CD8-positive, alpha-beta memory T cell (primary cell): ENCODE measurements at regions not wholly inside any gene's neighbourhood (a gene's known extent, or its start where the extent isn't known, plus 50 kb on each side); places are given as distances from the start of the nearest gene placed in this dataset.

Experiments used
- CTCF ChIA-PET: fragments of 350-600 bp; sonication (Branson Sonifier 250); formaldehyde crosslinking; loops from one replicate; lab custom pipeline; 2021; ENCODE audit warnings: antibody characterized with exemption; lab: Charles Lee
- POLR2A ChIA-PET: fragments of 350-600 bp; sonication (Branson Sonifier 250); formaldehyde crosslinking; loops from one replicate; lab custom pipeline; 2021; ENCODE audit warnings: antibody characterized with exemption; lab: Charles Lee
- DNase-seq, 5 donors: peaks; one replicate each; pipeline versions ENCODE4 v3.0.0 to v3.0.0-alpha.2; 2020 to 2022; ENCODE audit warnings: mixed read lengths in 1 of 5
- H3K27ac ChIP-seq: one replicate; pipeline ENCODE4 v1.7.0; 2013; ENCODE audit warnings: low read depth, mild to moderate bottlenecking, low read length, moderate library complexity
- H3K27me3 ChIP-seq: 2 replicates; pipeline ENCODE4 v1.7.0; 2013; ENCODE audit warnings: low read length, mild to moderate bottlenecking; ENCODE audit not compliant: insufficient read depth, poor library complexity, severe bottlenecking
- H3K36me3 ChIP-seq: 2 replicates; pipeline ENCODE4 v1.7.0; 2013; ENCODE audit warnings: mild to moderate bottlenecking, low read length, moderate library complexity; ENCODE audit not compliant: insufficient read depth
- H3K4me1 ChIP-seq: 2 replicates; pipeline ENCODE4 v1.7.0; 2013; ENCODE audit warnings: mild to moderate bottlenecking, low read length, moderate library complexity; ENCODE audit not compliant: insufficient read depth
- H3K4me3 ChIP-seq: 2 replicates; pipeline ENCODE4 v1.7.0; 2013; ENCODE audit warnings: mild to moderate bottlenecking, low read length
- H3K9me3 ChIP-seq: 2 replicates; pipeline ENCODE4 v1.7.0; 2013; ENCODE audit warnings: mild to moderate bottlenecking, low read length
- H3K27ac Mint-ChIP-seq, 8 donors: one replicate each; pipeline ENCODE4 v1.8.0; 2020 to 2021; ENCODE audit warnings: mixed read lengths in 8 of 8, mild to moderate bottlenecking in 6 of 8, inconsistent platforms in 3 of 8, moderate library complexity in 3 of 8
- H3K27me3 Mint-ChIP-seq, 2 donors: one replicate each; pipeline ENCODE4 v1.8.0; 2020 to 2021; ENCODE audit warnings: mixed read lengths in 2 of 2, mild to moderate bottlenecking in 1 of 2, moderate library complexity in 1 of 2
- H3K36me3 Mint-ChIP-seq, 3 donors: one replicate each; pipeline ENCODE4 v1.8.0; 2020 to 2021; ENCODE audit warnings: mixed read lengths in 3 of 3, inconsistent platforms in 1 of 3, mild to moderate bottlenecking in 1 of 3
- H3K4me1 Mint-ChIP-seq, 3 donors: one replicate each; pipeline ENCODE4 v1.8.0; 2020 to 2021; ENCODE audit warnings: mixed read lengths in 3 of 3, inconsistent platforms in 1 of 3, mild to moderate bottlenecking in 1 of 3
- H3K4me3 Mint-ChIP-seq, 7 donors: one replicate each; pipeline ENCODE4 v1.8.0; 2020 to 2021; ENCODE audit warnings: mixed read lengths in 7 of 7, mild to moderate bottlenecking in 6 of 7, moderate library complexity in 4 of 7, inconsistent platforms in 2 of 7
- H3K9me3 Mint-ChIP-seq, 5 donors: one replicate each; pipeline ENCODE4 v1.8.0; 2020 to 2022; ENCODE audit warnings: mixed read lengths in 5 of 5, mild to moderate bottlenecking in 3 of 5, moderate library complexity in 2 of 5, inconsistent platforms in 1 of 5

DNA sequence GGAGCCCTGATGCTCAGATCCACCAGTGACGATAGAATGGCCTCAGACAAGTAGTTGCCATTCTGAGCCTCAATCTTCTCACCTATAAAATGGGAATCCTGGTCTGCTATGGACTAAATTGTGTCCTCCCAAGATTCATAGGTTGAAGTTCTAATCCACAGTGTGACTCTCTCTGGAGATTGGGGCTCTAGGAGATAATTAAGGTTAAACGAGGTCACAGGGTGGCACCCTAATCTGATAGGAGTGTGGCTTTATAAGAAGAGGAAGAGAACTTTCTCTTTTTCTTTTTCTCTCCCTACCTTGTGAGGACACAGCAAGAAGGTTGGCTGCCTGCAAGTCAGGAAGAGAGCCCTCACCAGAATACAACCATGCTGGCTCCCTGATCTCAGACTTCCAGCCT, 214.1 kb downstream of the KATNAL1 start:
- CTCF ChIA-PET: no interaction called here

DNA sequence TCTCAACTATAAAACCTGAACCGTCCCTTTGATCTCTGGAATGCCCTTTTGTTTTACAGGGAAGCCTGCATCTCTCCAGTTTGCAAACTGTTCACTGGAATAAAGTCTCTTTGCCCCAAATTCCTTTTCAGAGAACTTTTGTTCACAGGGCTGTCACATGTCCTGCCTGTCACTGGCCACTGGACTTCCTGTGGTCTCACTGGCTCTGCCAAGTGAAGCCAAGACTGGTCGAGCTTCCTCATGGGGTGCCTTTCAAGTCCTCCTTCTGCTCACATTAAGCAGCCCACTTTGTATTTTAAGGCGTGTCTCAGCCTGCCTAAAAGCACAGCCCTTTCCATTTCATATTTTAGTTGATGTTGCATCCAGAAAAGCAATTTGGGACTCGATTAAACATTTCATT, 215.7 kb downstream of the KATNAL1 start:
- Mint-ChIP-seq H3K36me3 (no peaks in the 10 kb centered on the region), H3K27ac (peak overlapping the region in 1 of 8 donors; percentile 69), H3K4me1 (no peaks in the 10 kb centered on the region), H3K27me3 (peaks cover 2 to 3% of the 10 kb centered on the region in 2 donors), H3K9me3 (no peaks in the 10 kb centered on the region), H3K4me3 (no peak overlapping the region)
- no peaks in the 10 kb centered on the region for H3K4me1 ChIP-seq
- H3K4me3 ChIP-seq: no peak overlapping the region
- ChIA-PET POLR2A (no interaction called here), CTCF (no interaction called here)
- H3K9me3 ChIP-seq: no peaks in the 10 kb centered on the region
- no peaks in the 10 kb centered on the region for H3K27me3 ChIP-seq
- no peaks in the 10 kb centered on the region for H3K36me3 ChIP-seq
- DNase-seq: no peak
- no peak overlapping the region for H3K27ac ChIP-seq

More for the DNA sequence above, 214.1 kb downstream of the KATNAL1 start:
- Histone ChIP-seq H3K36me3 (no peaks in the 10 kb centered on the region), H3K27me3 (no peaks in the 10 kb centered on the region), H3K9me3 (no peaks in the 10 kb centered on the region), H3K4me1 (no peaks in the 10 kb centered on the region), H3K4me3 (no peak overlapping the region), H3K27ac (no peak overlapping the region)
- no peaks in the 10 kb centered on the region for H3K9me3 Mint-ChIP-seq
- POLR2A ChIA-PET: no interaction called here
- H3K27me3 Mint-ChIP-seq: peaks cover 3% of the 10 kb centered on the region in 2 donors
- no peak overlapping the region for H3K27ac Mint-ChIP-seq
- no peak for DNase-seq
- no peaks in the 10 kb centered on the region for H3K4me1 Mint-ChIP-seq
- H3K36me3 Mint-ChIP-seq: no peaks in the 10 kb centered on the region
- H3K4me3 Mint-ChIP-seq: no peak overlapping the region

DNA sequence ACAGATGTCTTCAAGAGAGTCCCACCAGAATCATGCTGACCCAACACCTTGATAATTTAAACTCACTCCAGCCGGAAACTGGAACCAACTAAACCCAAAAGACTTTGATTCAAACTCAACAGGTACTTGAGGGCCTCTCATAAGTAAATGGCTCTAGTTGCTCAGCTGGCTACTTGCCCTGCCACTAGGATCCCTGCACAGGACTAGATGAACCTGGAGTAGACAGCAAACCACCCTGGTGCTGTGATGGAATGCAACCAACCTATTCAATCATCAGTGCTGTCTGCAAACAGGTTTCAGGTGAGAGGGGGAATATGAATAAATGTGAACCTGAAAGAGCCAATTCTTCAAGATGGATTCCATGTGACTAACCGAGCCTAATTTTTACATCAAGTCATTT, 216.3 kb downstream of the KATNAL1 start:
- CTCF ChIA-PET: interaction anchor here (1.0 kb wide), 1 partner anchor 41 kb away, joined by 3 read pairs; no protein-coding TSS in a partner anchor

DNA sequence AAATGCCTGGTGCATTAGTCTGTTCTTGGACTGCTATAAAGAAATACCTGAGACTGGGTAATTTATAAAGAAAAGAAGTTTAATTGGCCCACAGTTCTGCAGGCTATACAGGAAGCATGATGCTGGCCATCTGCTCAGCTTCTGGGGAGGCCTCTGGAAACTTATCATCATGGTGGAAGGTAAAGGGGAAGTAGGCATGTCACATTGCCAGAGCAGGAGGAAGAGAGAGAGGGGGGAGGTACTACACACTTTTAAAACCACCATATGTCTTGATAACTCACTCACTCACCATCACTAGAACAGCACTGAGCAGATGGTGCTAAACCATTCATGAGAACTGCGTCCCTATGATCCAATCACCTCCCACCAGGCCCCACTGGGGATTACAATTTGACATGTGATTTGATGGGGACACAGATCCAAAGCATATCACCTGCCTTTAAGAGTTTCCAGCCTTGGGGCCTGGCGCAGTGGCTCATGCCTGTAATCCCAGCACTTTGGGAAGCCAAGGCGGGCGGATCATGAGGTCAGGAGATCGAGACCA, 219.0 kb downstream of the KATNAL1 start:
- Histone ChIP-seq H3K4me3 (no peak overlapping the region), H3K27ac (no peak overlapping the region), H3K27me3 (no peaks in the 10 kb centered on the region), H3K9me3 (no peaks in the 10 kb centered on the region), H3K4me1 (no peaks in the 10 kb centered on the region), H3K36me3 (no peaks in the 10 kb centered on the region)
- POLR2A ChIA-PET: no interaction called here
- Mint-ChIP-seq H3K27ac (no peak overlapping the region), H3K4me1 (no peaks in the 10 kb centered on the region), H3K36me3 (no peaks in the 10 kb centered on the region), H3K27me3 (peaks cover 0 to 7% of the 10 kb centered on the region in 2 donors), H3K4me3 (no peak overlapping the region), H3K9me3 (no peaks in the 10 kb centered on the region)
- CTCF ChIA-PET: no interaction called here
- no peak for DNase-seq

More for the DNA sequence above, 216.3 kb downstream of the KATNAL1 start:
- Histone ChIP-seq H3K27me3 (no peaks in the 10 kb centered on the region), H3K9me3 (no peaks in the 10 kb centered on the region), H3K36me3 (no peaks in the 10 kb centered on the region), H3K27ac (no peak overlapping the region), H3K4me1 (no peaks in the 10 kb centered on the region), H3K4me3 (no peak overlapping the region)
- Mint-ChIP-seq H3K36me3 (no peaks in the 10 kb centered on the region), H3K4me1 (no peaks in the 10 kb centered on the region), H3K27me3 (peaks cover 0 to 2% of the 10 kb centered on the region in 2 donors), H3K4me3 (no peak overlapping the region), H3K9me3 (no peaks in the 10 kb centered on the region), H3K27ac (peak overlapping the region in 1 of 8 donors; percentile 26)
- POLR2A ChIA-PET: no interaction called here
- no peak for DNase-seq

DNA sequence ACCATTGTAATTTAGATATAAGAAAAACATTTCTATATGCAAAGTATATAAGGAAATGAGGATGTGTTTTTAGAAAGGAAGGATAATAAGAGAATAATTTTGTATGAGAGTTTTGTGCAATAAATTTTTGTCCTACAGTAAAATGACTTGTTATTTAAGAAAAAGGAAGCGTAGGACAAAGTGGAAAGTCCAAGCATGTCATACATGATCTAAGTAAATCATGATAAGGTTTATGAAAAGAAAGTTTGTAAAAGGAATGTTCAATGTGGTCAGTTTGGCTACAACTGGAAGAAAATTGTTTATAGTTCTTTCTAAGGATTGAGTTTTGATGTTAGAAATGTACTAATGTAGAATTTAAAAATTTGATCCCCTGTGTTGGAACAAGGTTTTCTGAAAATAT, 222.3 kb downstream of the KATNAL1 start:
- no peaks in the 10 kb centered on the region for H3K36me3 ChIP-seq
- Mint-ChIP-seq H3K36me3 (peaks cover 0 to 6% (median 0%) of the 10 kb centered on the region in 3 donors), H3K27me3 (peaks cover 2 to 7% of the 10 kb centered on the region in 2 donors), H3K27ac (no peak overlapping the region), H3K9me3 (no peaks in the 10 kb centered on the region), H3K4me1 (no peaks in the 10 kb centered on the region), H3K4me3 (no peak overlapping the region)
- H3K4me1 ChIP-seq: no peaks in the 10 kb centered on the region
- no peak overlapping the region for H3K4me3 ChIP-seq
- ChIA-PET CTCF (interaction anchor here (1.4 to 1.5 kb wide), 2 partner anchors 30 to 42 kb away, joined by 3 to 5 read pairs; no protein-coding TSS in a partner anchor), POLR2A (no interaction called here)
- no peak overlapping the region for H3K27ac ChIP-seq
- no peak for DNase-seq
- H3K27me3 ChIP-seq: no peaks in the 10 kb centered on the region
- no peaks in the 10 kb centered on the region for H3K9me3 ChIP-seq

DNA sequence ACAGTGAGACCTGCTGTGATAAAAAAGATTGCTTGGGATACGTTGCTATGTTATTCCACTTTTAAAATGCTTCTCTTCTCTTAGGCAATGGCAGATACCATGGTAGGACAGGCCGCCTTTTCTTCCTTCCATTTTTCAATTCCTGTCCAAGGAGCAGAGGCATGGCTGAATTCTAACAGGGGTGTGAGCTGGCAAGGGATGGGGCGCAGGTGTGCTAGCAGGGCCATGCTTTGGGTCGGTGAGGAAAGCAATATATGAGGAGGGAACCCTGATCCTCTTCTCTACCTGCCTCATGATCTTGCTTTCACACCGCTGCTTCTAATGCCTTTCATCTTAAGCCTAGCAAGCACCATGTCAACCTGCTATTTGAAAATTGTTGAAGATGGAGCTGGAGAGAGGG, 225.0 kb downstream of the KATNAL1 start:
- H3K27ac Mint-ChIP-seq: no peak overlapping the region
- Histone ChIP-seq H3K9me3 (no peaks in the 10 kb centered on the region), H3K4me1 (no peaks in the 10 kb centered on the region), H3K36me3 (no peaks in the 10 kb centered on the region), H3K4me3 (no peak overlapping the region), H3K27ac (no peak overlapping the region), H3K27me3 (no peaks in the 10 kb centered on the region)
- CTCF ChIA-PET: no interaction called here
- POLR2A ChIA-PET: no interaction called here
- no peaks in the 10 kb centered on the region for H3K9me3 Mint-ChIP-seq
- no peaks in the 10 kb centered on the region for H3K4me1 Mint-ChIP-seq
- H3K36me3 Mint-ChIP-seq: peaks cover 0 to 6% (median 0%) of the 10 kb centered on the region in 3 donors
- DNase-seq: no peak
- H3K27me3 Mint-ChIP-seq: peaks cover 3 to 7% of the 10 kb centered on the region in 2 donors
- no peak overlapping the region for H3K4me3 Mint-ChIP-seq

DNA sequence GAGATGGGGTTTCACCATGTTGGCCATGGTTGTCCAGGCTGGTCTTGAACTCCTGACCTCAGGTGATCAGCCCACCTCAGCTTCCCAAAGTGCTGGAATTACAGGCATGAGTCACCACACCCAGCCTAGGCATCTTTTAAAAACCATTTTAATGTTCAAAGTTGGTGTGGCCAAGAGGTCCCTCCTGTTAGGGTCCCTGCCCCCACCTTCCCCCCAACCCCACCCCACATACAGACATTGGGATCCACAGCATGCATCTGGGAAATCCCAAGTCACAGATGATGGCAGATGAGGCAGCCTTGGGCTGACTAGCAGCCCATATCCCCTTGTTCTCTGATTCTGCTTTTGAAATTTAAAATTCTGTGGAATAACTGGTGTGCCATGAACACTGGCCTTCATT, 226.0 kb downstream of the KATNAL1 start:
- Mint-ChIP-seq H3K4me3 (no peak overlapping the region), H3K27me3 (peaks cover 3 to 7% of the 10 kb centered on the region in 2 donors), H3K4me1 (no peaks in the 10 kb centered on the region), H3K36me3 (peaks cover 0 to 6% (median 0%) of the 10 kb centered on the region in 3 donors), H3K9me3 (no peaks in the 10 kb centered on the region), H3K27ac (no peak overlapping the region)
- Histone ChIP-seq H3K27ac (no peak overlapping the region), H3K36me3 (no peaks in the 10 kb centered on the region), H3K27me3 (no peaks in the 10 kb centered on the region), H3K4me3 (no peak overlapping the region), H3K9me3 (no peaks in the 10 kb centered on the region), H3K4me1 (no peaks in the 10 kb centered on the region)
- ChIA-PET CTCF (no interaction called here), POLR2A (no interaction called here)
- DNase-seq: no peak

DNA sequence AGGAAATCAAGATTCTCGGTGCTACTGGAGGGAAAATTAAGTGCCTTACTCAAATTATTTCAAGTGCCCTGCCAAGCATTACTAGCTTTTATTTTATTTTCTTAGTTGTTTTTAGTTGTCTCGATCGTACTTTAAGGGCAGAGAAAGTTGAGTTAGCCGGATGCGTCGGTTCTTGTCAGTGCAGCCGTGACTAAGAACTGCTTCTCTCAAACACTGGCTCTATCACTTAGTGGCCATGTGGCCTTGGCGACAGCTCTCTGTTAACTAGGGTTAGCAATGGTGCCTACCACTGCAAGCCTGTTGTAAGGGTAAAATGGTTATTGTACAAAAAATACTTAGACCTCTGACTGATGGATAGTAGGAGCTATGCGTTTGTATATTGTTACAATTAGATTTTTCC, 227.8 kb downstream of the KATNAL1 start:
- H3K27me3 ChIP-seq: no peaks in the 10 kb centered on the region
- Mint-ChIP-seq H3K4me3 (no peak overlapping the region), H3K9me3 (peaks cover 0 to 2% (median 0%) of the 10 kb centered on the region in 5 donors), H3K4me1 (no peaks in the 10 kb centered on the region), H3K27me3 (peaks cover 3 to 4% of the 10 kb centered on the region in 2 donors), H3K36me3 (peaks cover 0 to 6% (median 0%) of the 10 kb centered on the region in 3 donors), H3K27ac (no peak overlapping the region)
- no peak for DNase-seq
- H3K9me3 ChIP-seq: no peaks in the 10 kb centered on the region
- H3K4me3 ChIP-seq: no peak overlapping the region
- H3K4me1 ChIP-seq: no peaks in the 10 kb centered on the region
- ChIA-PET CTCF (no interaction called here), POLR2A (no interaction called here)
- H3K36me3 ChIP-seq: no peaks in the 10 kb centered on the region
- H3K27ac ChIP-seq: no peak overlapping the region
